ENCODE measurements at regions not wholly inside any gene's neighbourhood (a gene's known extent, or its start where the extent isn't known, plus 50 kb on each side); places are given as distances from the start of the nearest gene placed in this dataset.
"Not testable (repeated sequence)": the region's sequence is repeated elsewhere in the genome, so short reads cannot be mapped to it uniquely, and the experiment has no call there.

GRCh38 chr5:57891443-57891842, 408.8 kb upstream of the ACTBL2 start:
- DNase-seq (ENCODE audit: low read depth): no peak

GRCh38 chr5:57889558-57889957, 406.9 kb upstream of the ACTBL2 start:
- DNase-seq (ENCODE audit: low read depth): peak; percentile 90

- peak; percentile 82 for DNase-seq (ENCODE audit: low read depth)
Observed at GRCh38 chr5:57887851-57888621, 405.4 kb upstream of the ACTBL2 start.

GRCh38 chr5:57884346-57885102, 401.9 kb upstream of the ACTBL2 start:
- no peak for DNase-seq (ENCODE audit: low read depth)

- DNase-seq (ENCODE audit: low read depth): no peak
Observed at GRCh38 chr5:57880216-57880615, 397.6 kb upstream of the ACTBL2 start.

GRCh38 chr5:57878301-57878722, 395.7 kb upstream of the ACTBL2 start:
- no peak for DNase-seq (ENCODE audit: low read depth)

GRCh38 chr5:57871496-57871895, 388.9 kb upstream of the ACTBL2 start:
- no peak for DNase-seq (ENCODE audit: low read depth)

- not testable (repeated sequence) for DNase-seq (ENCODE audit: low read depth)
Observed at GRCh38 chr5:57870267-57870666, 387.7 kb upstream of the ACTBL2 start.

GRCh38 chr5:57863661-57864060, 381.1 kb upstream of the ACTBL2 start:
- peak; percentile 76 for DNase-seq (ENCODE audit: low read depth)

GRCh38 chr5:57862942-57863341, 380.3 kb upstream of the ACTBL2 start:
- DNase-seq (ENCODE audit: low read depth): no peak

GRCh38 chr5:57862471-57862911, 379.9 kb upstream of the ACTBL2 start:
- peak; percentile 36 for DNase-seq (ENCODE audit: low read depth)

- DNase-seq (ENCODE audit: low read depth): peak; percentile 35
Observed at GRCh38 chr5:57859626-57860025, 377.0 kb upstream of the ACTBL2 start.

- DNase-seq (ENCODE audit: low read depth): no peak
Observed at GRCh38 chr5:57858905-57859304, 376.3 kb upstream of the ACTBL2 start.

GRCh38 chr5:57857696-57858095, 375.1 kb upstream of the ACTBL2 start:
- no peak for DNase-seq (ENCODE audit: low read depth)

- no peak for DNase-seq (ENCODE audit: low read depth)
Observed at GRCh38 chr5:57855831-57856230, 373.2 kb upstream of the ACTBL2 start.

- DNase-seq (ENCODE audit: low read depth): no peak
Observed at GRCh38 chr5:57853929-57854697, 371.5 kb upstream of the ACTBL2 start.

- DNase-seq (ENCODE audit: low read depth): no peak
Observed at GRCh38 chr5:57850109-57850508, 367.5 kb upstream of the ACTBL2 start.

GRCh38 chr5:57845025-57845424, 362.4 kb upstream of the ACTBL2 start:
- DNase-seq (ENCODE audit: low read depth): no peak

GRCh38 chr5:57844410-57844809, 361.8 kb upstream of the ACTBL2 start:
- DNase-seq (ENCODE audit: low read depth): no peak

GRCh38 chr5:57843059-57843367, 360.4 kb upstream of the ACTBL2 start:
- no peak for DNase-seq (ENCODE audit: low read depth)

- DNase-seq (ENCODE audit: low read depth): peak; percentile 45
Observed at GRCh38 chr5:57842364-57843058, 359.9 kb upstream of the ACTBL2 start.

Data from ELR (cell line).